Smooth muscle cell (in vitro differentiated cells): ENCODE measurements at regions not wholly inside any gene's neighbourhood (a gene's known extent, or its start where the extent isn't known, plus 50 kb on each side); places are given as distances from the start of the nearest gene placed in this dataset.

ENCODE experiments used
- DNase-seq: peaks from one replicate; lab custom pipeline; 2025; ENCODE audit not compliant: unreplicated experiment; lab: John Stamatoyannopoulos, UW
- H2AFZ ChIP-seq: fragments of 200-600 bp; sonication (generic); 2 replicates; pipeline ENCODE4 v1.6.0; 2016; ENCODE audit warnings: antibody characterized with exemption, low read depth, mild to moderate bottlenecking
- H3F3A ChIP-seq: fragments of 200-600 bp; sonication (generic); 2 replicates; pipeline ENCODE4 v1.6.0; 2017; ENCODE audit warnings: antibody characterized with exemption, low read depth
- H3K27ac ChIP-seq: fragments of 200-600 bp; sonication (generic); 2 replicates; pipeline ENCODE4 v1.5.1; 2016; ENCODE audit warnings: low read depth, mild to moderate bottlenecking
- H3K27me3 ChIP-seq: fragments of 200-600 bp; sonication (generic); 2 replicates; pipeline ENCODE4 v1.6.1; 2016; ENCODE audit warnings: low read depth, mild to moderate bottlenecking
- H3K36me3 ChIP-seq: fragments of 200-600 bp; sonication (generic); 2 replicates; pipeline ENCODE4 v1.5.1; 2016; ENCODE audit warnings: low read depth
- H3K4me1 ChIP-seq: fragments of 200-600 bp; sonication (generic); 2 replicates; pipeline ENCODE4 v1.5.1; 2016; ENCODE audit warnings: low read depth
- H3K4me2 ChIP-seq: fragments of 200-600 bp; sonication (generic); 2 replicates; pipeline ENCODE4 v1.6.0; 2016; ENCODE audit warnings: mild to moderate bottlenecking
- H3K4me3 ChIP-seq: fragments of 200-600 bp; sonication (generic); 2 replicates; pipeline ENCODE4 v1.5.1; 2016; ENCODE audit warnings: mild to moderate bottlenecking
- H3K79me2 ChIP-seq: fragments of 200-600 bp; sonication (generic); 2 replicates; pipeline ENCODE4 v1.6.0; 2016; ENCODE audit warnings: low read depth, mild to moderate bottlenecking
- H3K9ac ChIP-seq: fragments of 200-600 bp; sonication (generic); 2 replicates; pipeline ENCODE4 v1.6.0; 2016; ENCODE audit warnings: low read depth
- H3K9me3 ChIP-seq: fragments of 200-600 bp; sonication (generic); replicated peaks from 2 replicates; pipeline ENCODE4 v1.5.1; 2016; ENCODE audit warnings: low read depth
- H4K20me1 ChIP-seq: fragments of 200-600 bp; sonication (generic); 2 replicates; pipeline ENCODE4 v1.6.0; 2016; ENCODE audit warnings: low read depth
- CTCF ChIP-seq: fragments of 200-600 bp; sonication (generic); IDR thresholded peaks from 2 replicates; pipeline ENCODE4 v1.5.1; 2017; ENCODE audit warnings: borderline replicate concordance, mild to moderate bottlenecking, antibody characterized with exemption; ENCODE audit not compliant: insufficient read depth, poor library complexity, severe bottlenecking
- WGBS: methylation state at CpG from one replicate; pipeline ENCODE4 v1.1.7; 2016; ENCODE audit warnings: low lambda C conversion rate; 5-methylcytosine and 5-hydroxymethylcytosine counted together

- H3K79me2 ChIP-seq: no peaks in the 10 kb centered on the region
- no peak overlapping the region for H3K4me3 ChIP-seq
- peaks cover 20% of the 10 kb centered on the region for H3F3A ChIP-seq
- H3K4me2 ChIP-seq: no peak overlapping the region
- no peaks in the 10 kb centered on the region for H3K36me3 ChIP-seq
- WGBS: 88% methylated on average over 6 of the region's 6 CpGs
- peaks cover 20% of the 10 kb centered on the region for H3K4me1 ChIP-seq
- H4K20me1 ChIP-seq: no peaks in the 10 kb centered on the region
- no peak overlapping the region for H2AFZ ChIP-seq
- no peak overlapping the region for H3K27ac ChIP-seq
- H3K27me3 ChIP-seq: no peaks in the 10 kb centered on the region
- no peak overlapping the region for H3K9ac ChIP-seq
- no peaks in the 10 kb centered on the region for H3K9me3 ChIP-seq
- no peak for DNase-seq
- TF ChIP-seq CTCF: no peak
These were observed 224.4 kb upstream of the TLE3 start for GRCh38 chr15:70322051-70322668.

- H3K27me3 ChIP-seq: no peaks in the 10 kb centered on the region
- H3K27ac ChIP-seq: no peak overlapping the region
- no peak overlapping the region for H3K4me2 ChIP-seq
- no peaks in the 10 kb centered on the region for H4K20me1 ChIP-seq
- no peak overlapping the region for H2AFZ ChIP-seq
- no peaks in the 10 kb centered on the region for H3K79me2 ChIP-seq
- no peak overlapping the region for H3K4me3 ChIP-seq
- H3K4me1 ChIP-seq: peaks cover 20% of the 10 kb centered on the region
- DNase-seq: no peak
- peaks cover 18% of the 10 kb centered on the region for H3F3A ChIP-seq
- no peaks in the 10 kb centered on the region for H3K36me3 ChIP-seq
- no peaks in the 10 kb centered on the region for H3K9me3 ChIP-seq
- H3K9ac ChIP-seq: no peak overlapping the region
- 90% methylated on average over 4 of the region's 4 CpGs for WGBS
- no peak for TF ChIP-seq CTCF
These were observed 223.6 kb upstream of the TLE3 start for GRCh38 chr15:70321172-70321819.

GRCh38 chr15:70320482-70320881 lies 222.8 kb upstream of the TLE3 start:
- no peak overlapping the region for H3K4me2 ChIP-seq
- DNase-seq: no peak
- H3K9me3 ChIP-seq: no peaks in the 10 kb centered on the region
- H3K9ac ChIP-seq: no peak overlapping the region
- H3K4me3 ChIP-seq: no peak overlapping the region
- H3F3A ChIP-seq: peaks cover 18% of the 10 kb centered on the region
- H3K4me1 ChIP-seq: peaks cover 20% of the 10 kb centered on the region
- no peaks in the 10 kb centered on the region for H3K79me2 ChIP-seq
- 79% methylated on average over 2 of the region's 2 CpGs for WGBS
- TF ChIP-seq CTCF: no peak
- no peaks in the 10 kb centered on the region for H4K20me1 ChIP-seq
- no peak overlapping the region for H3K27ac ChIP-seq
- no peaks in the 10 kb centered on the region for H3K27me3 ChIP-seq
- H2AFZ ChIP-seq: no peak overlapping the region
- no peaks in the 10 kb centered on the region for H3K36me3 ChIP-seq

- H3K4me2 ChIP-seq: no peak overlapping the region
- H3K79me2 ChIP-seq: no peaks in the 10 kb centered on the region
- 93% methylated on average over 3 of the region's 3 CpGs for WGBS
- no peaks in the 10 kb centered on the region for H4K20me1 ChIP-seq
- H2AFZ ChIP-seq: no peak overlapping the region
- H3K27me3 ChIP-seq: no peaks in the 10 kb centered on the region
- H3K36me3 ChIP-seq: no peaks in the 10 kb centered on the region
- DNase-seq: no peak
- H3K4me3 ChIP-seq: no peak overlapping the region
- H3K9me3 ChIP-seq: no peaks in the 10 kb centered on the region
- peaks cover 20% of the 10 kb centered on the region for H3K4me1 ChIP-seq
- peaks cover 18% of the 10 kb centered on the region for H3F3A ChIP-seq
- no peak overlapping the region for H3K9ac ChIP-seq
- H3K27ac ChIP-seq: no peak overlapping the region
- TF ChIP-seq CTCF: no peak
These were observed 222.4 kb upstream of the TLE3 start for GRCh38 chr15:70320077-70320476.
